ENCODE measurements at regions not wholly inside any gene's neighbourhood (a gene's known extent, or its start where the extent isn't known, plus 50 kb on each side); places are given as distances from the start of the nearest gene placed in this dataset.
"Not testable (repeated sequence)": the region's sequence is repeated elsewhere in the genome, so short reads cannot be mapped to it uniquely, and the experiment has no call there.

GRCh38 chr1:149338221-149338691 is 136.6 kb upstream of the NBPF19 start:
- H3K9me3 ChIP-seq; H3K27me3 ChIP-seq; H3K4me3 ChIP-seq; H3K4me1 ChIP-seq; DNase-seq (ENCODE audit: low spot score in 2 of 2); H3K36me3 ChIP-seq; H3K27ac ChIP-seq: not testable (repeated sequence)
- no CpG with 5 or more reads among the region's 18 CpGs for WGBS

- H3K4me3 ChIP-seq; H3K27me3 ChIP-seq; H3K4me1 ChIP-seq; H3K36me3 ChIP-seq; H3K27ac ChIP-seq; DNase-seq (ENCODE audit: low spot score in 2 of 2); H3K9me3 ChIP-seq: not testable (repeated sequence)
- no CpG with 5 or more reads among the region's 7 CpGs for WGBS
Measured at GRCh38 chr1:149338698-149339097, 136.1 kb upstream of the NBPF19 start.

GRCh38 chr1:149349448-149349847 is 125.4 kb upstream of the NBPF19 start:
- not testable (repeated sequence) for H3K27ac ChIP-seq; H3K36me3 ChIP-seq; DNase-seq (ENCODE audit: low spot score in 2 of 2); H3K4me1 ChIP-seq; H3K27me3 ChIP-seq; H3K9me3 ChIP-seq; H3K4me3 ChIP-seq
- no CpG with 5 or more reads among the region's 1 CpG for WGBS

- H3K4me3 ChIP-seq; H3K36me3 ChIP-seq; H3K4me1 ChIP-seq; H3K9me3 ChIP-seq; H3K27ac ChIP-seq; H3K27me3 ChIP-seq; DNase-seq (ENCODE audit: low spot score in 2 of 2): not testable (repeated sequence)
- no CpG with 5 or more reads among the region's 1 CpG for WGBS
Measured at GRCh38 chr1:149352205-149352604, 122.6 kb upstream of the NBPF19 start.

- DNase-seq (ENCODE audit: low spot score in 2 of 2); H3K27me3 ChIP-seq; H3K27ac ChIP-seq; H3K36me3 ChIP-seq; H3K4me1 ChIP-seq; H3K4me3 ChIP-seq; H3K9me3 ChIP-seq: not testable (repeated sequence)
- WGBS = no CpG with 5 or more reads among the region's 2 CpGs
Measured at GRCh38 chr1:149354579-149354978, 120.3 kb upstream of the NBPF19 start.

GRCh38 chr1:149355748-149356147 is 119.1 kb upstream of the NBPF19 start:
- H3K27me3 ChIP-seq; H3K4me3 ChIP-seq; DNase-seq (ENCODE audit: low spot score in 2 of 2); H3K27ac ChIP-seq; H3K4me1 ChIP-seq; H3K36me3 ChIP-seq; H3K9me3 ChIP-seq: not testable (repeated sequence)
- no CpG with 5 or more reads among the region's 1 CpG for WGBS

GRCh38 chr1:149356152-149356551 is 118.7 kb upstream of the NBPF19 start:
- H3K27ac ChIP-seq; H3K27me3 ChIP-seq; H3K4me1 ChIP-seq; H3K9me3 ChIP-seq; DNase-seq (ENCODE audit: low spot score in 2 of 2); H3K4me3 ChIP-seq; H3K36me3 ChIP-seq: not testable (repeated sequence)
- WGBS = no CpG with 5 or more reads among the region's 4 CpGs

GRCh38 chr1:149360351-149360750 is 114.5 kb upstream of the NBPF19 start:
- H3K27ac ChIP-seq; H3K4me1 ChIP-seq; DNase-seq (ENCODE audit: low spot score in 2 of 2); H3K27me3 ChIP-seq; H3K36me3 ChIP-seq; H3K9me3 ChIP-seq; H3K4me3 ChIP-seq: not testable (repeated sequence)
- WGBS = no CpG with 5 or more reads among the region's 3 CpGs

- H3K4me3 ChIP-seq; DNase-seq (ENCODE audit: low spot score in 2 of 2); H3K4me1 ChIP-seq; H3K27ac ChIP-seq; H3K9me3 ChIP-seq; H3K27me3 ChIP-seq; H3K36me3 ChIP-seq: not testable (repeated sequence)
- WGBS = no CpG with 5 or more reads among the region's 2 CpGs
Measured at GRCh38 chr1:149361310-149361709, 113.5 kb upstream of the NBPF19 start.

- not testable (repeated sequence) for H3K4me3 ChIP-seq; H3K27me3 ChIP-seq; H3K27ac ChIP-seq; H3K9me3 ChIP-seq; DNase-seq (ENCODE audit: low spot score in 2 of 2); H3K36me3 ChIP-seq; H3K4me1 ChIP-seq
- no CpG with 5 or more reads among the region's 1 CpG for WGBS
Measured at GRCh38 chr1:149364188-149364981, 110.5 kb upstream of the NBPF19 start.

GRCh38 chr1:149366402-149366801 is 108.4 kb upstream of the NBPF19 start:
- 86% methylated on average over 1 of the region's 1 CpG for WGBS
- not testable (repeated sequence) for H3K27ac ChIP-seq; H3K27me3 ChIP-seq; H3K36me3 ChIP-seq; H3K9me3 ChIP-seq; DNase-seq (ENCODE audit: low spot score in 2 of 2); H3K4me3 ChIP-seq; H3K4me1 ChIP-seq

- H3K27me3 ChIP-seq; H3K36me3 ChIP-seq; H3K4me3 ChIP-seq; H3K27ac ChIP-seq; H3K9me3 ChIP-seq; H3K4me1 ChIP-seq; DNase-seq (ENCODE audit: low spot score in 2 of 2): not testable (repeated sequence)
- 36% methylated on average over 2 of the region's 3 CpGs for WGBS
Measured at GRCh38 chr1:149367472-149368044, 107.3 kb upstream of the NBPF19 start.

GRCh38 chr1:149368337-149368736 is 106.5 kb upstream of the NBPF19 start:
- DNase-seq (ENCODE audit: low spot score in 2 of 2); H3K27ac ChIP-seq; H3K4me3 ChIP-seq; H3K4me1 ChIP-seq; H3K27me3 ChIP-seq; H3K36me3 ChIP-seq; H3K9me3 ChIP-seq: not testable (repeated sequence)
- 50% methylated on average over 1 of the region's 1 CpG for WGBS

GRCh38 chr1:149369081-149369480 is 105.8 kb upstream of the NBPF19 start:
- DNase-seq (ENCODE audit: low spot score in 2 of 2); H3K4me3 ChIP-seq; H3K27ac ChIP-seq; H3K4me1 ChIP-seq; H3K36me3 ChIP-seq; H3K27me3 ChIP-seq; H3K9me3 ChIP-seq: not testable (repeated sequence)
- no CpG with 5 or more reads among the region's 1 CpG for whole genome bisulfite sequencing

- H3K4me1 ChIP-seq; H3K9me3 ChIP-seq; H3K4me3 ChIP-seq; H3K36me3 ChIP-seq; DNase-seq (ENCODE audit: low spot score in 2 of 2); H3K27me3 ChIP-seq; H3K27ac ChIP-seq: not testable (repeated sequence)
- WGBS = 100% methylated on average over 2 of the region's 4 CpGs
Measured at GRCh38 chr1:149371955-149372354, 102.9 kb upstream of the NBPF19 start.

All from suprapubic skin (tissue), 4 donors.